GM06990 (cell line): ENCODE measurements at regions not wholly inside any gene's neighbourhood (a gene's known extent, or its start where the extent isn't known, plus 50 kb on each side); places are given as distances from the start of the nearest gene placed in this dataset.

Experiments used
- DNase-seq: peaks from one replicate; pipeline ENCODE4 v3.0.0-alpha.2; 2011; ENCODE audit not compliant: insufficient read length; ENCODE audit errors: extremely low read depth
- H3K27me3 ChIP-seq: replicated peaks from 2 replicates; pipeline ENCODE4 v1.6.0; 2011; ENCODE audit warnings: low read length; ENCODE audit not compliant: control insufficient read depth, insufficient read depth
- H3K36me3 ChIP-seq: 2 replicates; pipeline ENCODE4 v1.5.1; 2011; ENCODE audit warnings: low read length; ENCODE audit not compliant: control insufficient read depth, insufficient read depth
- H3K4me3 ChIP-seq: replicated peaks from 2 replicates; pipeline ENCODE4 v1.5.1; 2011; ENCODE audit warnings: low read depth, mild to moderate bottlenecking, control low read depth, low read length
- CTCF ChIP-seq: IDR thresholded peaks from 2 replicates; pipeline ENCODE4 v1.5.1; 2011; ENCODE audit warnings: low read length, control low read depth, mild to moderate bottlenecking, inconsistent platforms; ENCODE audit not compliant: insufficient read depth, poor library complexity, severe bottlenecking

DNA sequence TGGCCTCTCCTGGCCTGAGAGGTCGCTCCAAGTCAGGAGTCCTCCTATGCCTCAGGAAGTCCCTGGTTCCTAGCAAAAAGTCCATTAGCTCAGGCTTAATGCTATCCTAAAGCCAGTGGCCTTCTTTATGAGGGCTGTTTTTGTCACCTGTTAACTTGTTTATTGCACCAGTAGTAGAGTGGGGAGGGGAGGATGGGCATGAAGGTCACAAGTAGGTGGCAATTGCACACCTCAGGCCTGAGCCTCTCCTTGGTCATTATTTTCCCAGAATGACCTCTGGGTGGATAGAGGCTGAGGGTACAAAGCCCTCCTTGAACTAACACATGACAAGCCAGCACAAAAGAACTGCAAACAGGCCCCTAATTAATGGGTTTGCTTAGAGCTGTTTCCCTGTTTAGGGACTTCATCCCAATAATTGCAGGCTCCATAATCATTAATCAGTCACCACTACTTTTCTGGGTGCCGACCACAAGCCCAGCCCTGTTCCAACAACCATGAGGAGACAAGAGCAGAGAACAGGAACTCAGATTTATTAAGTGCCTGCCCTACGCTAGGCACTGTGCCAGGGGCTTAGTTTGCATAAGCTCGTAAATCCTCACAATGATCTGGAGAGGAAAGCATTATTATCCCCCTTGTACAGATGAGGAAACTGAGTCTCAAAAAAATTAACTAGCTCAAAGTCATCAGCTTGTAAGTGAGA, 123.0 kb upstream of the PKDCC start:
- Histone ChIP-seq H3K36me3 (no peaks in the 10 kb centered on the region), H3K27me3 (peaks cover 1% of the 10 kb centered on the region; the same call in 1 of the 2 replicates), H3K4me3 (no peak overlapping the region)
- TF ChIP-seq CTCF, result no peak
- no peak for DNase-seq

GRCh38 chr2:41925712-41926111, 122.1 kb upstream of the PKDCC start:
- Histone ChIP-seq H3K27me3 (peaks cover 1% of the 10 kb centered on the region; the same call in 1 of the 2 replicates), H3K36me3 (no peaks in the 10 kb centered on the region), H3K4me3 (no peak overlapping the region)
- TF ChIP-seq CTCF, result no peak
- no peak for DNase-seq

GRCh38 chr2:41926614-41927580, 120.9 kb upstream of the PKDCC start:
- TF ChIP-seq CTCF, result no peak
- no peak overlapping the region for H3K4me3 ChIP-seq
- H3K27me3 ChIP-seq, result peaks cover 1% of the 10 kb centered on the region; the same call in 1 of the 2 replicates
- DNase-seq, result no peak
- no peaks in the 10 kb centered on the region for H3K36me3 ChIP-seq

GRCh38 chr2:41927581-41928264, 120.1 kb upstream of the PKDCC start:
- peaks cover 1% of the 10 kb centered on the region for H3K27me3 ChIP-seq
- TF ChIP-seq CTCF, result no peak
- DNase-seq, result no peak
- H3K36me3 ChIP-seq, result no peaks in the 10 kb centered on the region
- H3K4me3 ChIP-seq, result no peak overlapping the region

DNA sequence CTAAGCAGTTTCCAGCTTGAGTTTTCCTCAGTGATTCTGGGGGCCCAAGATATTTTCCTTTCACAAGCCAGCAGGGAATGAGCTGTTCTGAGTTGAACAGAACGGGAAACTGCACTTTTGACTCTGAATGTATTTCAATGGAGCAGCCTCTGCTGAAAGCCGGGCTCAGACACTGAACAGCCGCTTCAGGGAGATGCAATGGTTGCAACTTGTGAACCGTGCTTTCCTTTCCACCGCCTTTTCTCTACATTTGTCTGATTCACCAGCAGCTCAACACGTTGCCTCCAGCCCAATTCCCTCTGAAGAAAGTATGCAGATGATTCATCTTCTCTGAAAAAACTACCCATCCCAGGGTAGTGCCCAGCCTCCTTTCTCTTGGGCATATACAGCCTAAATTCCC, 119.3 kb upstream of the PKDCC start:
- Histone ChIP-seq H3K27me3 (peaks cover 1% of the 10 kb centered on the region), H3K4me3 (no peak overlapping the region), H3K36me3 (no peaks in the 10 kb centered on the region)
- TF ChIP-seq CTCF, result no peak
- DNase-seq, result no peak
